Neural progenitor cell (in vitro differentiated cells): ENCODE measurements at regions not wholly inside any gene's neighbourhood (a gene's known extent, or its start where the extent isn't known, plus 50 kb on each side); places are given as distances from the start of the nearest gene placed in this dataset.

Source experiments
- DNase-seq: peaks from one replicate; pipeline ENCODE4 v3.0.0-alpha.2; 2016; ENCODE audit warnings: low spot score
- H2AFZ ChIP-seq: fragments of 200-600 bp; sonication (generic); replicated peaks from 2 replicates; pipeline ENCODE4 v1.6.1; 2016; ENCODE audit warnings: antibody characterized with exemption
- H3F3A ChIP-seq: fragments of 200-600 bp; sonication (generic); 2 replicates; pipeline ENCODE4 v1.6.1; 2016; ENCODE audit warnings: antibody characterized with exemption, low read depth
- H3K27ac ChIP-seq: fragments of 200-600 bp; sonication (generic); 2 replicates; pipeline ENCODE4 v1.5.1; 2016; ENCODE audit warnings: mild to moderate bottlenecking
- H3K27me3 ChIP-seq: fragments of 200-600 bp; sonication (generic); 2 replicates; pipeline ENCODE4 v1.6.1; 2016; ENCODE audit warnings: mild to moderate bottlenecking, moderate library complexity
- H3K36me3 ChIP-seq: fragments of 200-600 bp; sonication (generic); 2 replicates; pipeline ENCODE4 v1.5.1; 2016
- H3K4me1 ChIP-seq: fragments of 200-600 bp; sonication (generic); 2 replicates; pipeline ENCODE4 v1.6.1; 2016; ENCODE audit warnings: mixed run types
- H3K4me2 ChIP-seq: fragments of 200-600 bp; sonication (generic); 2 replicates; pipeline ENCODE4 v1.6.1; 2016
- H3K4me3 ChIP-seq: fragments of 200-600 bp; sonication (generic); 2 replicates; pipeline ENCODE4 v1.5.1; 2016
- H3K79me2 ChIP-seq: fragments of 200-600 bp; sonication (generic); 2 replicates; pipeline ENCODE4 v1.6.1; 2016; ENCODE audit warnings: low read depth
- H3K9ac ChIP-seq: fragments of 200-600 bp; sonication (generic); 2 replicates; pipeline ENCODE4 v1.6.1; 2016
- H3K9me3 ChIP-seq: fragments of 200-600 bp; sonication (generic); 2 replicates; pipeline ENCODE4 v1.5.1; 2016; ENCODE audit warnings: low read depth
- H4K20me1 ChIP-seq: fragments of 200-600 bp; sonication (generic); 2 replicates; pipeline ENCODE4 v1.6.1; 2016; ENCODE audit warnings: low read depth
- H3K27ac Mint-ChIP-seq: 3 replicates; pipeline ENCODE4 v1.8.0; 2021; ENCODE audit warnings: mixed read lengths
- H3K27me3 Mint-ChIP-seq: 2 replicates; pipeline ENCODE4 v1.8.0; 2022; ENCODE audit warnings: low read depth, mild to moderate bottlenecking, inconsistent platforms, moderate library complexity, mixed read lengths; ENCODE audit not compliant: insufficient read depth
- H3K36me3 Mint-ChIP-seq: 3 replicates; pipeline ENCODE4 v1.8.0; 2021; ENCODE audit warnings: mixed read lengths
- H3K4me1 Mint-ChIP-seq: 3 replicates; pipeline ENCODE4 v1.8.0; 2021; ENCODE audit warnings: mixed read lengths
- H3K4me3 Mint-ChIP-seq: 3 replicates; pipeline ENCODE4 v1.8.0; 2021; ENCODE audit warnings: mild to moderate bottlenecking, moderate library complexity, mixed read lengths
- H3K9me3 Mint-ChIP-seq: 3 replicates; pipeline ENCODE4 v1.8.0; 2020; ENCODE audit warnings: mixed read lengths
- CTCF ChIP-seq: fragments of 200-600 bp; sonication (generic); IDR thresholded peaks from 2 replicates; pipeline ENCODE4 v1.5.1; 2017; ENCODE audit warnings: antibody characterized with exemption, mild to moderate bottlenecking
- EZH2 ChIP-seq: fragments of 200-600 bp; sonication (generic); IDR thresholded peaks from 2 replicates; pipeline ENCODE4 v1.6.1; 2017; ENCODE audit warnings: antibody characterized with exemption, mild to moderate bottlenecking, moderate library complexity
- EZH2phosphoT487 ChIP-seq: fragments of 200-600 bp; sonication (generic); IDR thresholded peaks from 2 replicates; pipeline ENCODE4 v1.6.1; 2017; ENCODE audit warnings: antibody characterized with exemption

GRCh38 chr17:72468841-72469240 lies 348.0 kb downstream of the SOX9 start:
- H3K9ac ChIP-seq = no peak overlapping the region
- H3K36me3 Mint-ChIP-seq = no peaks in the 10 kb centered on the region

DNA sequence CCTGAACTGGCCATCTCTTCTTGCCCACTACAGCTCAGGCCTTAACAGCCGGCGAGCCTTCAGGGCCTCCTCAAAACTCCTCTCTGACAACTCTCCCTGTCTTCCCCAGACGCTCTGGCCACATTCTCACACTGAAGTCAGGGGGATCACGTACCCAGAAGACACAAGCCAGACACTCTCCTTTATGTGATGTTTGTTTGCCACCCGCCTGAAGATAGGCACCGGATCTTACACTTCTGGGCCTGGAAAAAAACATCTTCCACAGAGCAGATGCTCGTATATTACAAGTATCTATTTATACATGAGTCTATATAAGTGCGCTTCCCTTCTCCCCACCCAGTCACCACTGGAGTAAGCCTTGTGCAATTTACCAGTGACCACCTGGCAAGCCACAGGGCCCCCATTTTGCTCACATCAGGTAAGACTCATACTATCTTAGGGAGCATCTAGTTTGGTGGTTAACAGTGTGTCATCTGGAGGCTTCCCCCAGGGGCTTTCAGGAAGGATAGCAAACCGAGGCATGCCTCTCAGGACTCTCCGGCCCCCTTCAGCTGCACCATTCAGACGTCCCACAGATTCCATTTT lies 349.4 kb downstream of the SOX9 start:
- Mint-ChIP-seq H3K36me3 (no peaks in the 10 kb centered on the region), H3K27me3 (peaks cover 6% of the 10 kb centered on the region), H3K4me1 (peaks cover 14% of the 10 kb centered on the region), H3K4me3 (no peak overlapping the region), H3K9me3 (peaks cover 2% of the 10 kb centered on the region), H3K27ac (no peak overlapping the region)
- H3K27me3 ChIP-seq = no peaks in the 10 kb centered on the region
- H3K9me3 ChIP-seq = no peaks in the 10 kb centered on the region
- H3K4me2 ChIP-seq = no peak overlapping the region
- no peaks in the 10 kb centered on the region for H4K20me1 ChIP-seq
- no peaks in the 10 kb centered on the region for H3K79me2 ChIP-seq
- no peak overlapping the region for H3K27ac ChIP-seq
- no peak overlapping the region for H2AFZ ChIP-seq
- no peak overlapping the region for H3K4me3 ChIP-seq
- H3K4me1 ChIP-seq = peaks cover 34% of the 10 kb centered on the region
- TF ChIP-seq EZH2 = no peak
- TF ChIP-seq EZH2phosphoT487 = no peak
- TF ChIP-seq CTCF = no peak
- DNase-seq = no peak
- no peaks in the 10 kb centered on the region for H3K36me3 ChIP-seq
- no peak overlapping the region for H3K9ac ChIP-seq
- H3F3A ChIP-seq = peaks cover 15% of the 10 kb centered on the region

More at GRCh38 chr17:72468841-72469240, 348.0 kb downstream of the SOX9 start:
- no peak for DNase-seq
- Mint-ChIP-seq H3K4me1 (peaks cover 18% of the 10 kb centered on the region), H3K9me3 (peaks cover under 1% of the 10 kb centered on the region), H3K27ac (no peak overlapping the region), H3K4me3 (no peak overlapping the region), H3K27me3 (peaks cover 7% of the 10 kb centered on the region)
- no peaks in the 10 kb centered on the region for H4K20me1 ChIP-seq
- no peak overlapping the region for H3K27ac ChIP-seq
- H3K4me2 ChIP-seq = no peak overlapping the region
- no peaks in the 10 kb centered on the region for H3K27me3 ChIP-seq
- H3F3A ChIP-seq = peaks cover 4% of the 10 kb centered on the region
- no peak overlapping the region for H2AFZ ChIP-seq
- TF ChIP-seq EZH2phosphoT487 (no peak), EZH2 (no peak), CTCF (no peak)
- no peak overlapping the region for H3K4me3 ChIP-seq
- H3K79me2 ChIP-seq = no peaks in the 10 kb centered on the region
- H3K36me3 ChIP-seq = no peaks in the 10 kb centered on the region
- peaks cover 32% of the 10 kb centered on the region for H3K4me1 ChIP-seq
- H3K9me3 ChIP-seq = no peaks in the 10 kb centered on the region

DNA sequence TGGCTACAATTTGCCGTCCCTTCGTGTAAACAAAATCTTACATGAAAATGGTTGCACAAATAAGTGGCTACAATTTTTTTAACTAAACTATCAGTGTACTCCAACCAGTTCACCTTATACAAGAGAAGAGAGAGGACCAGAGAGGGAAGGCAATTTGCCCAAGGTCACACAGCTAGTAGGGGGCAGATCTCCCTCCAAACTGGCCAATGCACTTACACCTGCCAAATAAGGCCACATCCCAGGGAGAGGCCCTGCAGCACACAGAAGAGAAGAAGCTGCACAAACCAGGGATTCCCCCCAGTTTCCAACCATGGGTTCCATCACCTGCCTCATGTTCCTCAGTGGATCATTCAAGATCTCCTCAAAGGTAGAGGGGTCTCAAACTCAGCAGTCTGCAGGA lies 349.9 kb downstream of the SOX9 start:
- no peak overlapping the region for H3K4me2 ChIP-seq
- no peaks in the 10 kb centered on the region for H3K9me3 ChIP-seq
- no peak overlapping the region for H3K4me3 ChIP-seq
- Mint-ChIP-seq H3K36me3 (no peaks in the 10 kb centered on the region), H3K4me1 (peaks cover 10% of the 10 kb centered on the region), H3K27ac (no peak overlapping the region), H3K27me3 (peaks cover 3% of the 10 kb centered on the region), H3K9me3 (peaks cover 2% of the 10 kb centered on the region), H3K4me3 (no peak overlapping the region)
- H2AFZ ChIP-seq = no peak overlapping the region
- H3K9ac ChIP-seq = no peak overlapping the region
- H3K79me2 ChIP-seq = no peaks in the 10 kb centered on the region
- DNase-seq = no peak
- peaks cover 20% of the 10 kb centered on the region for H3F3A ChIP-seq
- H3K27ac ChIP-seq = no peak overlapping the region
- H3K36me3 ChIP-seq = no peaks in the 10 kb centered on the region
- H3K4me1 ChIP-seq = peaks cover 34% of the 10 kb centered on the region
- H3K27me3 ChIP-seq = no peaks in the 10 kb centered on the region
- TF ChIP-seq EZH2phosphoT487 (no peak), EZH2 (no peak), CTCF (no peak)
- no peaks in the 10 kb centered on the region for H4K20me1 ChIP-seq
